HUES64 (cell line): ENCODE measurements at regions not wholly inside any gene's neighbourhood (a gene's known extent, or its start where the extent isn't known, plus 50 kb on each side); places are given as distances from the start of the nearest gene placed in this dataset.
"Not testable (repeated sequence)": the region's sequence is repeated elsewhere in the genome, so short reads cannot be mapped to it uniquely, and the experiment has no call there.

ENCODE experiments used
- H3K27ac ChIP-seq: 2 replicates; pipeline ENCODE4 v1.7.0; 2013; ENCODE audit warnings: low read depth, low read length, inconsistent platforms
- H3K27me3 ChIP-seq: 2 replicates; pipeline ENCODE4 v1.6.1; 2013; ENCODE audit warnings: mild to moderate bottlenecking, low read length; ENCODE audit not compliant: insufficient read depth
- H3K36me3 ChIP-seq: 2 replicates; pipeline ENCODE4 v1.6.1; 2013; ENCODE audit warnings: mild to moderate bottlenecking, low read length; ENCODE audit not compliant: insufficient read depth
- H3K4me1 ChIP-seq: 2 replicates; pipeline ENCODE4 v1.6.1; 2013; ENCODE audit warnings: mild to moderate bottlenecking, low read length, moderate library complexity; ENCODE audit not compliant: insufficient read depth
- H3K4me3 ChIP-seq: 2 replicates; pipeline ENCODE4 v1.5.1; 2013; ENCODE audit warnings: mild to moderate bottlenecking, low read length, moderate library complexity
- H3K9ac ChIP-seq: 2 replicates; pipeline ENCODE4 v1.6.1; 2013; ENCODE audit warnings: mild to moderate bottlenecking, low read depth, low read length
- H3K9me3 ChIP-seq: 2 replicates; pipeline ENCODE4 v1.6.1; 2013; ENCODE audit warnings: low read depth, low read length; ENCODE audit not compliant: insufficient read depth
- WGBS: fragments of 150-250, 120-280 bp; methylation state at CpG from one replicate; pipeline ENCODE4 v1.1.7; 2013; ENCODE audit warnings: missing lambda C conversion rate; 5-methylcytosine and 5-hydroxymethylcytosine counted together

GRCh38 chr9:117938896-117939295 is 234.7 kb downstream of the TLR4 start:
- Histone ChIP-seq H3K27ac (no peak overlapping the region), H3K27me3 (no peaks in the 10 kb centered on the region)

GRCh38 chr9:117944750-117945149 is 240.5 kb downstream of the TLR4 start:
- H3K9me3 ChIP-seq, H3K4me1 ChIP-seq, H3K27ac ChIP-seq, H3K27me3 ChIP-seq, H3K4me3 ChIP-seq, H3K9ac ChIP-seq, H3K36me3 ChIP-seq: not testable (repeated sequence)
- 91% methylated on average over 3 of the region's 3 CpGs for WGBS

More at GRCh38 chr9:117938896-117939295, 234.7 kb downstream of the TLR4 start:
- Histone ChIP-seq H3K36me3 (no peaks in the 10 kb centered on the region), H3K4me1 (no peaks in the 10 kb centered on the region; the same call in 1 of the 2 replicates), H3K9ac (no peak overlapping the region), H3K9me3 (no peaks in the 10 kb centered on the region), H3K4me3 (no peak overlapping the region)
- WGBS: 96% methylated on average over 4 of the region's 4 CpGs

GRCh38 chr9:117945286-117945685 is 241.1 kb downstream of the TLR4 start:
- no peak overlapping the region for H3K27ac ChIP-seq

DNA sequence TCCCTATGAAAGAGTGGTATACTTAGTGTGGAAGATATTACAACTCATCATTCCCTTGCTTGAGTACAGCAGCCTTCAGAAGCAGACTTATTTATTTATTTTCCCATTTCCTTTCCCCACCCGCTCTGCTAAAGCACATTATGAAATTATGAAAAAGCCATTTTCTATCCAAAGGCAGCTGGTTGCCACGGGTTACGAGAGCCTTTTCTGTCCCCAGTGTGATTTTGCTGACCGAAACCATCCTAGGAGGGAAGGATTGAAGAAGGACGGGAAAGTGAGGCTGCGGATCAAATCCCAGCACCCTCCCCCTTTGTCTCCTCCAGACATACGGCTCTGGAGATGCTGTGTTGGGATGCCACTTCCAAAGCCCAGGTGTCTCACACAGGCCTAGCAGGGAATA is 246.9 kb downstream of the TLR4 start:
- no peak overlapping the region for H3K9ac ChIP-seq
- 91% methylated on average over 7 of the region's 7 CpGs for WGBS
- no peaks in the 10 kb centered on the region for H3K27me3 ChIP-seq
- H3K4me3 ChIP-seq: no peak overlapping the region
- no peak overlapping the region for H3K27ac ChIP-seq
- H3K4me1 ChIP-seq: no peaks in the 10 kb centered on the region
- H3K9me3 ChIP-seq: no peaks in the 10 kb centered on the region
- H3K36me3 ChIP-seq: no peaks in the 10 kb centered on the region

More at GRCh38 chr9:117945286-117945685, 241.1 kb downstream of the TLR4 start:
- Histone ChIP-seq H3K9me3 (no peaks in the 10 kb centered on the region), H3K4me3 (no peak overlapping the region), H3K9ac (no peak overlapping the region), H3K4me1 (no peaks in the 10 kb centered on the region; the same call in 1 of the 2 replicates), H3K36me3 (no peaks in the 10 kb centered on the region), H3K27me3 (no peaks in the 10 kb centered on the region)
- 88% methylated on average over 4 of the region's 4 CpGs for WGBS

DNA sequence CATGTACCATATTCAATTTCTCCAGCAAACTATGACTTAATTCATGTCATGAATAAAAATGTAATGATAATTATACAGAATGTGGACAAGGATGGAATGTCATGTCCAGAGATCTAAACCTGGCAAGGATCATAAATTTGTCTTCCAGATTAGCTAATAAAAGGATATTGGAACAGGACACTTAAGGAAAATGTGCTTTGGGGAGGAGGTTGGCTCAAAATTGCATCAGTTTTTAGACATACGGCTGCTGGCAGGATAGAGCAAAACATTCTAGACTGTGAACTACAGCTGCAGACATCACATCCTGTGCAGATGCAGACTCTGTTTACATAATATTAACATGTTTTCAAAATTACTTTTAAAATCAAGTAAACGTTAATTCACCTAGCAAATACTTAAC is 248.4 kb downstream of the TLR4 start:
- H3K36me3 ChIP-seq: no peaks in the 10 kb centered on the region
- no peak overlapping the region for H3K9ac ChIP-seq
- no peaks in the 10 kb centered on the region for H3K9me3 ChIP-seq
- 93% methylated on average over 1 of the region's 2 CpGs for WGBS
- H3K4me1 ChIP-seq: no peaks in the 10 kb centered on the region
- H3K4me3 ChIP-seq: no peak overlapping the region
- no peaks in the 10 kb centered on the region for H3K27me3 ChIP-seq
- H3K27ac ChIP-seq: no peak overlapping the region

GRCh38 chr9:117957267-117957666 is 253.1 kb downstream of the TLR4 start:
- no peak overlapping the region for H3K9ac ChIP-seq
- H3K27me3 ChIP-seq: no peaks in the 10 kb centered on the region
- no peaks in the 10 kb centered on the region for H3K4me1 ChIP-seq
- no peaks in the 10 kb centered on the region for H3K36me3 ChIP-seq
- H3K4me3 ChIP-seq: no peak overlapping the region
- WGBS: 87% methylated on average over 2 of the region's 2 CpGs
- no peaks in the 10 kb centered on the region for H3K9me3 ChIP-seq
- H3K27ac ChIP-seq: no peak overlapping the region

GRCh38 chr9:117958726-117959125 is 254.5 kb downstream of the TLR4 start:
- Histone ChIP-seq H3K9ac (no peak overlapping the region), H3K36me3 (no peaks in the 10 kb centered on the region), H3K9me3 (no peaks in the 10 kb centered on the region), H3K27ac (no peak overlapping the region), H3K4me3 (no peak overlapping the region), H3K4me1 (0 out of 2 replicates have a peak, but pooled peaks cover 5% of the 10 kb centered on the region), H3K27me3 (no peaks in the 10 kb centered on the region)
- WGBS: 92% methylated on average over 2 of the region's 2 CpGs

GRCh38 chr9:117963493-117964090 is 259.4 kb downstream of the TLR4 start:
- H3K9ac ChIP-seq: no peak overlapping the region
- no peaks in the 10 kb centered on the region for H3K36me3 ChIP-seq
- no peaks in the 10 kb centered on the region for H3K27me3 ChIP-seq
- H3K4me1 ChIP-seq: 0 out of 2 replicates have a peak, but pooled peaks cover 5% of the 10 kb centered on the region
- H3K4me3 ChIP-seq: no peak overlapping the region
- H3K27ac ChIP-seq: no peak overlapping the region
- no peaks in the 10 kb centered on the region for H3K9me3 ChIP-seq
- WGBS: 76% methylated on average over 1 of the region's 1 CpG

- Histone ChIP-seq H3K4me3 (no peak overlapping the region), H3K9ac (no peak overlapping the region), H3K27ac (no peak overlapping the region), H3K27me3 (no peaks in the 10 kb centered on the region), H3K36me3 (no peaks in the 10 kb centered on the region), H3K9me3 (no peaks in the 10 kb centered on the region), H3K4me1 (no peaks in the 10 kb centered on the region)
- 96% methylated on average over 7 of the region's 7 CpGs for WGBS
Observed at GRCh38 chr9:117970276-117971050, 266.3 kb downstream of the TLR4 start.

DNA sequence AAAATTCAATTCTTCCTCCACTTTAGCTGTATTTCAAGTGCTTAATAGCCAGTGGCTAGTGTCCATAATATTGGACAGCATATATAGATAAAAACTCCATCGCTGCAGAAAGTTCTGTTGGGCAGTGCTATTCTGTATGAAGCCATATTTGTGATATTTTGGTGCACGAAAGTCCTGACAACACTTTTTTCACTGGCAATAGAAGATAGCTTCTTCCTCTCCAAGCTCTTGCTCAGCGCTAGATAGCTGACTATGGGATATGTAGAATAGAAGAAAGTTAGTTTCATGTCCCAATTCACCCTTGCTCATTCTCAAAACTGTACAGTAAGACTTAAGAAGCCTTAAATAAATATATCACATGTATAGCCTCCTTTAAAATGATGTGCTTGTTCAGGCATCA is 269.9 kb downstream of the TLR4 start:
- Histone ChIP-seq H3K27me3 (no peaks in the 10 kb centered on the region), H3K4me3 (no peak overlapping the region), H3K9me3 (no peaks in the 10 kb centered on the region), H3K9ac (no peak overlapping the region), H3K36me3 (no peaks in the 10 kb centered on the region), H3K27ac (no peak overlapping the region), H3K4me1 (no peaks in the 10 kb centered on the region)
- WGBS: 100% methylated on average over 2 of the region's 3 CpGs

DNA sequence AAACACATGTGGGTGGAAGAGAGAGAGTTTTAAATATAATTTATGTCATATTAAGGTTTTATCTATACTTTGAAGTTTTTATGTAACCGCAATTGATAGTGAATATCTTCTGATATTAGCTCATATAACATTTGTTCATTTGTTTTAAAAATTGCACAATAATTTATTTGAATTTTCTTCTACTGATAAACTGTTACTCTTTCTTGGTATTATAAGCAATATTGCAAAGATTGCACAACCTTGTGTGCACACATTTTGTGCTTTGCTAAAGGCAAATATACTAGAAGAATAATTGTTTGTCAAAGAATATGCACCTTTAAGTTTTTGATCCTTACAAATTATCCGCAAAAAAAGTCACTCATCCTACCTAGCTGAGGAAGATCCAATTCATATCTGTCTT is 275.7 kb downstream of the TLR4 start:
- H3K9ac ChIP-seq: no peak overlapping the region
- WGBS: no CpG with 5 or more reads among the region's 2 CpGs
- no peak overlapping the region for H3K4me3 ChIP-seq
- no peaks in the 10 kb centered on the region for H3K9me3 ChIP-seq
- H3K4me1 ChIP-seq: no peaks in the 10 kb centered on the region
- H3K36me3 ChIP-seq: no peaks in the 10 kb centered on the region
- H3K27ac ChIP-seq: no peak overlapping the region
- H3K27me3 ChIP-seq: no peaks in the 10 kb centered on the region
